Loucy (cell line): ENCODE measurements at regions not wholly inside any gene's neighbourhood (a gene's known extent, or its start where the extent isn't known, plus 50 kb on each side); places are given as distances from the start of the nearest gene placed in this dataset.

Source experiments
- CTCF ChIP-seq: fragments of 200-600 bp; sonication (generic); conservative IDR thresholded peaks from 2 replicates; pipeline ENCODE4 v1.5.1; 2014; ENCODE audit warnings: mild to moderate bottlenecking, antibody characterized with exemption, low read length
- EZH2phosphoT487 ChIP-seq: fragments of 200-600 bp; IDR thresholded peaks from 2 replicates; pipeline ENCODE4 v1.6.1; 2018; ENCODE audit warnings: antibody characterized with exemption, mild to moderate bottlenecking, moderate library complexity, borderline replicate concordance

- TF ChIP-seq EZH2phosphoT487 (no peak), CTCF (no peak)
Observed at GRCh38 chr16:60811051-60811608, 1225.1 kb downstream of the CDH8 start.
